Right lobe of liver (tissue), 6 donors: ENCODE measurements at regions not wholly inside any gene's neighbourhood (a gene's known extent, or its start where the extent isn't known, plus 50 kb on each side); places are given as distances from the start of the nearest gene placed in this dataset.

Experiments used
- ATAC-seq, 4 donors: fragments of 200-7000 bp; cut with Tn5 transposase; one replicate each; pipeline ENCODE4 v1.9.1; 2020; ENCODE audit warnings: mild to moderate bottlenecking in 4 of 4, moderate library complexity in 4 of 4
- DNase-seq, 3 donors: peaks; one replicate each; pipeline ENCODE4 v3.0.0-alpha.2; 2020
- H3K27ac ChIP-seq, 3 donors: fragments of 200-600 bp; one replicate each; pipeline ENCODE4 v1.8.0; 2022
- H3K27me3 ChIP-seq, 2 donors: fragments of 200-600 bp; one replicate each; pipeline ENCODE4 v1.8.0; 2022
- H3K36me3 ChIP-seq, 4 donors: fragments of 200-600 bp; sonication (generic) in 1 of 4; one replicate each; pipeline versions ENCODE4 v1.5.1 to v1.8.0; 2017 to 2022; ENCODE audit warnings: control low read depth in 1 of 4
- H3K4me1 ChIP-seq, 4 donors: fragments of 200-600 bp; sonication (generic) in 1 of 4; one replicate each; pipeline versions ENCODE4 v1.5.1 to v1.8.0; 2017 to 2022; ENCODE audit warnings: control low read depth in 1 of 4
- H3K4me3 ChIP-seq, 3 donors: fragments of 200-600 bp; one replicate each; pipeline ENCODE4 v1.8.0; 2022
- H3K9me3 ChIP-seq, 4 donors: fragments of 200-600 bp; sonication (generic) in 1 of 4; one replicate each; pipeline versions ENCODE4 v1.5.1 to v1.8.0; 2017 to 2022; ENCODE audit warnings: control low read depth in 1 of 4
- POLR2A ChIP-seq: fragments of 450-650 bp; IDR thresholded peaks from one replicate; pipeline ENCODE4 v1.6.1; 2017; ENCODE audit warnings: antibody characterized with exemption, mild to moderate bottlenecking
- WGBS: methylation state at CpG from one replicate; pipeline ENCODE4 v1.1.6; 2018; ENCODE audit warnings: low coverage, low lambda C conversion rate; ENCODE audit not compliant: insufficient coverage; ENCODE audit errors: missing lambda C conversion rate; 5-methylcytosine and 5-hydroxymethylcytosine counted together
- intact Hi-C, 2 donors: fragments of 100-400 bp; cut with DNase I; formaldehyde crosslinking; loops; one replicate each; pipeline versions ENCODE4 v1.11.2 to v1.14.1; 2022
- TF ChIP-seq, protein P1 (sequence below), 4 donors: fragments of 200-600 bp in 3 of 4; fragments of 450-650 bp in 1 of 4; IDR thresholded peaks; one replicate each; pipeline versions ENCODE4 v1.5.1 to v1.8.0; 2016 to 2022; ENCODE audit warnings: antibody characterized with exemption in 4 of 4, mild to moderate bottlenecking in 2 of 4
- donor health status: DM: no; HTN: yes; CAD: no.
- donor health status: DM: no; HTN: no; CAD: no.
- donor health status: DM: no; HTN: no; CAD: no.
- donor health status: DM: no; HTN: yes; CAD: no.
- donor health status: DM: no; HTN: yes; CAD: no.

DNA sequence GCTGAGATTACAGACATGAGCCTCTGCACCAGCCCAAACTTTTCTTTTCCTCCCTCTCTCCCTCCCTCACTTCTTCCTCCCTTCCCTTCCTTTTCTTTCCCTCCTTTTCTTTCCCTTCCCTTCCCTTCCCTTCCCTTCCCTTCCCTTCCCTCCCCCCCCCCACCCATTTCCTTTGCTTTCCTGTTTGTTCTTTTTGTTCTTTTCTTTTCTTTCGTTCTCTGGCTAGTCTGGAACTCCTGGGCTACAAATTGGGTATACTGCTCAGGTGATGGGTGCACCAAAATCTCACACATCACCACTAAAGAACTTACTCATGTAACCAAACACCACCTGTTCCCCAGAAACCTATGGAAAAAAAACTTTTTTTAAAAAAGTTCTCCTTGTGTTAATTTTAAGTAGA lies 174.8 kb upstream of the CHODL start:
- ATAC-seq (no peak), DNase-seq (no peak)
- Histone ChIP-seq H3K27me3 (no peaks in the 10 kb centered on the region), H3K4me3 (no peak overlapping the region), H3K9me3 (no peaks in the 10 kb centered on the region), H3K36me3 (no peaks in the 10 kb centered on the region), H3K4me1 (no peaks in the 10 kb centered on the region), H3K27ac (no peak overlapping the region)
- WGBS = 29% methylated on average over 1 of the region's 1 CpG
- TF ChIP-seq, protein P1, sequence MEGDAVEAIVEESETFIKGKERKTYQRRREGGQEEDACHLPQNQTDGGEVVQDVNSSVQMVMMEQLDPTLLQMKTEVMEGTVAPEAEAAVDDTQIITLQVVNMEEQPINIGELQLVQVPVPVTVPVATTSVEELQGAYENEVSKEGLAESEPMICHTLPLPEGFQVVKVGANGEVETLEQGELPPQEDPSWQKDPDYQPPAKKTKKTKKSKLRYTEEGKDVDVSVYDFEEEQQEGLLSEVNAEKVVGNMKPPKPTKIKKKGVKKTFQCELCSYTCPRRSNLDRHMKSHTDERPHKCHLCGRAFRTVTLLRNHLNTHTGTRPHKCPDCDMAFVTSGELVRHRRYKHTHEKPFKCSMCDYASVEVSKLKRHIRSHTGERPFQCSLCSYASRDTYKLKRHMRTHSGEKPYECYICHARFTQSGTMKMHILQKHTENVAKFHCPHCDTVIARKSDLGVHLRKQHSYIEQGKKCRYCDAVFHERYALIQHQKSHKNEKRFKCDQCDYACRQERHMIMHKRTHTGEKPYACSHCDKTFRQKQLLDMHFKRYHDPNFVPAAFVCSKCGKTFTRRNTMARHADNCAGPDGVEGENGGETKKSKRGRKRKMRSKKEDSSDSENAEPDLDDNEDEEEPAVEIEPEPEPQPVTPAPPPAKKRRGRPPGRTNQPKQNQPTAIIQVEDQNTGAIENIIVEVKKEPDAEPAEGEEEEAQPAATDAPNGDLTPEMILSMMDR (IDR thresholded peaks at IDR 0.05) = no peak
- TF ChIP-seq POLR2A = no peak
- intact Hi-C loops = no loop called here

DNA sequence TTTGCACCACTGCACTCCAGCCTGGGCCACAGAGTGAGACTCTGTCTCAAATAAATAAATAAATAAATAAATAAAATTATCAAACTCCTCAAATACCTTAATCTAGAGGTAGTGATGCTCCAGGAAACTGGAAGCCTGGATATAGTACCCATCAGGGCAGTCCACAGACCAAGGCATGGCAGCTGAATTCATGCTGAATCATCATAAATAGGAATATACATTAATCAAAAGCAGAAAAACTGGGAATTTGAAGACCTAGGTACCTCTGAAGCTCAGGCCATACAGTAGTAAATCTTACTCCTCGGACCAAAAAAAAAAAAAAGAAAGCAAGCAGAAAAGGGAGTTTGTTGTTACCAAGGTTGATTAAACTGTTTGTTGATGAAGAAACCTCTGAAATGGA lies 184.2 kb upstream of the CHODL start:
- H3K27ac ChIP-seq = no peak overlapping the region

DNA sequence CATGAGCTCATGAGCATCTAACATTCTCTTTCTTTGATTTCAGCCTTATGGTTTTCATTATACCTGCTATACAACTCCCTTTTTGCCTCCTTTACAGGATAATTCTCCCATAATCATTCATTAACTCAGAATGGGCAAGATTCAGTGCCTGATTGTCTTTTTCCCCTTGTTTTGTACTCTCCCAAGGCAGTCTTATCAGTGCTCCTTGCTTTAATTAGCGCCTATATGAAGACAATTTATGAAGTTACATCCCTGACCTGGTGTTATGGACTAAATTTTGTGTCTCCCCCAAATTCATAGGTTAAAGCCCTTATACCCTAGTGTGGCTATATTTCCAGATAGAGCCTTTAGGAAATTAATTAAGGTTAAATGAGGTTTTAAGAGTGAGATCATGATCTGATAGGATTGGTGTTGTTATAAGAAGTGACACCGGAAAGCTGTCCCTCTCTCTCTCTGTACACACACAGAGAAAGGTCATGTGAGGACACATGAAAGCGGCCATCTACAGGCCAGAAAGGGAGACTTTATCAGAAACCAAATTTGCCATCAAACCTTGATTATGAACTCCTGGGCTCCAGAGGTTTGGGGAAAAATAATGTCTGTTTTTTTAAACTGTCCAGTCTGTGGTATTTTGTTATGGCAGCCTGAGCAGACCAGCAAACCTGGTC lies 185.8 kb upstream of the CHODL start:
- Histone ChIP-seq H3K9me3 (no peaks in the 10 kb centered on the region), H3K4me3 (no peak overlapping the region), H3K4me1 (no peaks in the 10 kb centered on the region), H3K27ac (no peak overlapping the region), H3K36me3 (no peaks in the 10 kb centered on the region), H3K27me3 (no peaks in the 10 kb centered on the region)
- no peak for DNase-seq
- no peak for TF ChIP-seq POLR2A
- TF ChIP-seq, protein P1 (IDR thresholded peaks at IDR 0.05) = no peak
- intact Hi-C loops = no loop called here
- no peak for ATAC-seq
- WGBS = 61% methylated on average over 3 of the region's 3 CpGs

More for the DNA sequence above, 184.2 kb upstream of the CHODL start:
- no peaks in the 10 kb centered on the region for H3K27me3 ChIP-seq
- no peaks in the 10 kb centered on the region for H3K9me3 ChIP-seq
- intact Hi-C loops = no loop called here
- DNase-seq (no peak), ATAC-seq (no peak)
- H3K36me3 ChIP-seq = no peaks in the 10 kb centered on the region
- 25% methylated on average over 1 of the region's 1 CpG for WGBS
- H3K4me3 ChIP-seq = no peak overlapping the region
- no peak for TF ChIP-seq POLR2A
- TF ChIP-seq, protein P1 (IDR thresholded peaks at IDR 0.05) = no peak
- H3K4me1 ChIP-seq = no peaks in the 10 kb centered on the region

DNA sequence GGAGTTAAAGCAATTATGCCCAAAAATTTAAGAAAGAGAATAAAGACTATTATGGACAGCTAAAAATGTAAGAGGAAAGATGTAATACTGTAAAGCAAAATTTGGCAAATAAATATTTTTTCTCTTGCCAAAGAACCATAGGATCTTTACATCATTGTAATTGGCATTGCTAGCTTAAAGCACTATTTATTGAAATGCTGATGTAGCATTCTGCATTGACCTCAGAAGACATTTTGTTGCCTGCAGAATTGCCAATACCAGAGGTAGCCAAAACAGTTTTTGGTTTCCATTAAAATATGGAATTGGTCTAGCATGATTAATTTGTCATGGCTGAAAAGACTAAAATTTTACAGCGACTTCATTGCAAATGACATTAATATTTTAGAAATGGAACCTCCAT lies 191.5 kb upstream of the CHODL start:
- WGBS = 47% methylated on average over 1 of the region's 1 CpG
- intact Hi-C loops = no loop called here

More for the DNA sequence above, 191.5 kb upstream of the CHODL start:
- no peaks in the 10 kb centered on the region for H3K9me3 ChIP-seq
- ATAC-seq = no peak
- H3K27me3 ChIP-seq = no peaks in the 10 kb centered on the region
- H3K27ac ChIP-seq = no peak overlapping the region
- H3K36me3 ChIP-seq = no peaks in the 10 kb centered on the region
- TF ChIP-seq, protein P1 (IDR thresholded peaks at IDR 0.05) = no peak
- TF ChIP-seq POLR2A = no peak
- H3K4me3 ChIP-seq = no peak overlapping the region
- DNase-seq = no peak
- H3K4me1 ChIP-seq = no peaks in the 10 kb centered on the region
